ENCODE measurements at regions not wholly inside any gene's neighbourhood (a gene's known extent, or its start where the extent isn't known, plus 50 kb on each side); places are given as distances from the start of the nearest gene placed in this dataset.

DNA sequence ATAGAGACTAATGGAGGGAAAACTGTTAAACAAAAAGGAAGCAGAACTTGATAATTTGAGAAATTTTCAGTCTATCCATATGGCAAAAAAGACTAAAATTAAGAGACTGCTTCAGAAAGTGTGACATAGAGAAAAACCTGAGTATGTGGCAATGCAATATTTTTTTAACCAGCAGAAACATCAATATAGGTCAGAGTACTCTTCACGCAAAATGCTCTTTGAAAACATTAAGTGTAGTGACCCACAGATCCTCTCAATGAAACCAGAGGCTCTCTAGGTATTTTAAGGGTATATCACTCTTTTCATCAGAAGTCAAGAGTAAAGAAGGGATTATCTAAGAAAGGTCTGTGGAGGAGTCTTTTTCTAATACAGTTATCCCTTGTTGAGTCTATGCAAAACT is 1394.8 kb downstream of the DSC3 start:
- TF ChIP-seq, protein P1, sequence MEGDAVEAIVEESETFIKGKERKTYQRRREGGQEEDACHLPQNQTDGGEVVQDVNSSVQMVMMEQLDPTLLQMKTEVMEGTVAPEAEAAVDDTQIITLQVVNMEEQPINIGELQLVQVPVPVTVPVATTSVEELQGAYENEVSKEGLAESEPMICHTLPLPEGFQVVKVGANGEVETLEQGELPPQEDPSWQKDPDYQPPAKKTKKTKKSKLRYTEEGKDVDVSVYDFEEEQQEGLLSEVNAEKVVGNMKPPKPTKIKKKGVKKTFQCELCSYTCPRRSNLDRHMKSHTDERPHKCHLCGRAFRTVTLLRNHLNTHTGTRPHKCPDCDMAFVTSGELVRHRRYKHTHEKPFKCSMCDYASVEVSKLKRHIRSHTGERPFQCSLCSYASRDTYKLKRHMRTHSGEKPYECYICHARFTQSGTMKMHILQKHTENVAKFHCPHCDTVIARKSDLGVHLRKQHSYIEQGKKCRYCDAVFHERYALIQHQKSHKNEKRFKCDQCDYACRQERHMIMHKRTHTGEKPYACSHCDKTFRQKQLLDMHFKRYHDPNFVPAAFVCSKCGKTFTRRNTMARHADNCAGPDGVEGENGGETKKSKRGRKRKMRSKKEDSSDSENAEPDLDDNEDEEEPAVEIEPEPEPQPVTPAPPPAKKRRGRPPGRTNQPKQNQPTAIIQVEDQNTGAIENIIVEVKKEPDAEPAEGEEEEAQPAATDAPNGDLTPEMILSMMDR (optimal IDR thresholded peaks at IDR 0.05 in 1 of 3, IDR thresholded peaks at IDR 0.05 in 1 of 3, conservative IDR thresholded peaks at IDR 0.05 in 1 of 3; ENCODE audit: extremely low read depth in 1 of 3, insufficient read depth in 2 of 3, low read length in 3 of 3) = no peak
- no peak for TF ChIP-seq EZH2 (IDR thresholded peaks at IDR 0.05; ENCODE audit: low read length)

Measured in keratinocyte (primary cell).